Left lung (tissue), 4 donors: ENCODE measurements at regions not wholly inside any gene's neighbourhood (a gene's known extent, or its start where the extent isn't known, plus 50 kb on each side); places are given as distances from the start of the nearest gene placed in this dataset.

Source experiments
- ATAC-seq: fragments of 200-7000 bp; cut with Tn5 transposase; one replicate; pipeline ENCODE4 v1.9.1; 2020; ENCODE audit warnings: moderate library complexity
- DNase-seq, 4 donors: peaks; one replicate each; pipeline ENCODE4 v3.0.0-alpha.2; 2013 to 2020
- H3K27ac ChIP-seq, 2 donors: fragments of 200-600 bp; sonication (generic) in 1 of 2; one replicate each; pipeline versions ENCODE4 v1.5.0 to v1.8.0; 2020 to 2021
- H3K27me3 ChIP-seq, 2 donors: fragments of 200-600 bp; sonication (generic) in 1 of 2; one replicate each; pipeline versions ENCODE4 v1.5.0 to v1.8.0; 2020 to 2021
- H3K36me3 ChIP-seq, 2 donors: fragments of 200-600 bp; sonication (generic) in 1 of 2; one replicate each; pipeline versions ENCODE4 v1.5.0 to v1.8.0; 2020 to 2021
- H3K4me1 ChIP-seq, 2 donors: fragments of 200-600 bp; one replicate each; pipeline ENCODE4 v1.8.0; 2021
- H3K4me3 ChIP-seq, 2 donors: fragments of 200-600 bp; sonication (generic) in 1 of 2; one replicate each; pipeline versions ENCODE4 v1.5.0 to v1.8.0; 2020 to 2021; ENCODE audit warnings: mild to moderate bottlenecking in 1 of 2
- H3K9me3 ChIP-seq, 2 donors: fragments of 200-600 bp; sonication (generic) in 1 of 2; one replicate each; pipeline versions ENCODE4 v1.5.0 to v1.8.0; 2020 to 2021
- CTCF ChIP-seq, 2 donors: fragments of 200-600 bp; sonication (generic) in 1 of 2; IDR thresholded peaks; one replicate each; pipeline versions ENCODE4 v1.5.0 to v1.8.0; 2021; ENCODE audit warnings: antibody characterized with exemption in 2 of 2
- intact Hi-C, 2 donors: fragments of 100-400 bp; cut with DNase I; formaldehyde crosslinking; loops; one replicate each; pipeline versions ENCODE4 v1.11.2 to v1.14.2; 2022
- donor health status: DM: no; HTN: yes; CAD: no.
- donor health status: DM: no; HTN: no; CAD: no.

DNA sequence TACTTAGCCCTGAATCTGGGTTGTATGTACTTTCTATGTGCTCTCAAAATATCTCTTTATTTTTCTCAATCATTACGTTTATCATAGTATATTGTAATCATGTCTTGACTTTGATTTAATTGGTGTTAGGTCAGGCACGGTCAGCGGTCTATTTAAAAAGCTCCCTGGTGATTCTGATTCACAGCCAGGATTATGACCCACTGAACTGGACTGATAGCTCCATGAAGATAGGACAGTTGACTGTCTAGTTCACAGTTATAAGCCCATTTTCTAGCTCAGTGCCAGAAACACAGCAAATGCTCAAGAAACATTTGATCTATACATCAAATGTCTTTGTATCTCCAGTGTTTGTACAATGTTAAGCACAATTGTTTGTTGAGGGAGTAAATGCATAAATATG lies 111.5 kb upstream of the CCN2 start:
- Histone ChIP-seq H3K36me3 (no peaks in the 10 kb centered on the region), H3K9me3 (no peaks in the 10 kb centered on the region), H3K27ac (no peak overlapping the region), H3K4me3 (no peak overlapping the region), H3K27me3 (no peaks in the 10 kb centered on the region), H3K4me1 (no peaks in the 10 kb centered on the region)
- DNase-seq (no peak), ATAC-seq (no peak)
- intact Hi-C loops, result no loop called here
- no peak for TF ChIP-seq CTCF (IDR thresholded peaks at IDR 0.05)

DNA sequence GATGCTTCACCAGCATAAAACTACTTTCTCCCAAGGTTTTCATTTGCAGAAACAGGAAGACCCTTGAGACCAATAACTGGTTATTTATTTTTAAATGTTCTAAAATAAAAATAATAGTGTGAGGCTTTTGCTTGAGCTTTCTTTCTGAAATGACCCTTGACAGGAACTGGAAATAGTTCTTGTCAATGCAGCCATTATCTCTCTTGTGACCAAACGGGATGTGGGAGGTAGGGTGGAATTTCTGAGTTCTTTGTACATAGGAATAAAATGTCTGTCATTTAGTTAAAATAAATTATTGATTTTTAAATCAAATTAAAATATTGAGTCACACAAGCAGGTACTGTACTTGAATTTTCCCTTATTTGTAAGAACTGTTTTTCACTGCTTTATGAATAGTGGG lies 110.2 kb upstream of the CCN2 start:
- Histone ChIP-seq H3K9me3 (no peaks in the 10 kb centered on the region), H3K4me3 (no peak overlapping the region), H3K4me1 (no peaks in the 10 kb centered on the region), H3K27me3 (no peaks in the 10 kb centered on the region), H3K27ac (no peak overlapping the region), H3K36me3 (no peaks in the 10 kb centered on the region)
- no peak for ATAC-seq
- no peak for TF ChIP-seq CTCF (IDR thresholded peaks at IDR 0.05)
- intact Hi-C loops, result no loop called here
- no peak for DNase-seq

DNA sequence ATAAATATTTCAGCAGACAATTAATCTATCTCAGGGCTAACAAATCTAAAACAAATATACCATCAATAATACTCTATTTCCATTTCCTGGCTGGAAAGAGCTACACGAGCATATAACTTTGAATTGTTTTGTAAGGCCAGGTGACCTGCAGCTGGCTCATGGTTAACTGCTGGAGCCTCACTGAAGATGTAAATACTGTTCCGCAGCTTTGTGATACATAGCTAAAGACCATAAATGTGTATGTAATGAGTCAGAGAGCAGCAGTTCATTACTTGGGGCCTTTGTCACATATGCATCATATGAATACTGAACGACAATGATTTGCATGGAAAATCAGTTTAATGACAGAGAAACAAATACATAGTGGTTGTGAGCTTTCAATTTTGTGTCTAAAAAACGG lies 109.4 kb upstream of the CCN2 start:
- no peaks in the 10 kb centered on the region for H3K36me3 ChIP-seq
- intact Hi-C loops, result no loop called here
- no peaks in the 10 kb centered on the region for H3K4me1 ChIP-seq
- no peak for TF ChIP-seq CTCF (IDR thresholded peaks at IDR 0.05)
- ATAC-seq, result no peak
- H3K4me3 ChIP-seq, result no peak overlapping the region
- no peaks in the 10 kb centered on the region for H3K9me3 ChIP-seq
- H3K27me3 ChIP-seq, result no peaks in the 10 kb centered on the region
- H3K27ac ChIP-seq, result no peak overlapping the region
- no peak for DNase-seq

DNA sequence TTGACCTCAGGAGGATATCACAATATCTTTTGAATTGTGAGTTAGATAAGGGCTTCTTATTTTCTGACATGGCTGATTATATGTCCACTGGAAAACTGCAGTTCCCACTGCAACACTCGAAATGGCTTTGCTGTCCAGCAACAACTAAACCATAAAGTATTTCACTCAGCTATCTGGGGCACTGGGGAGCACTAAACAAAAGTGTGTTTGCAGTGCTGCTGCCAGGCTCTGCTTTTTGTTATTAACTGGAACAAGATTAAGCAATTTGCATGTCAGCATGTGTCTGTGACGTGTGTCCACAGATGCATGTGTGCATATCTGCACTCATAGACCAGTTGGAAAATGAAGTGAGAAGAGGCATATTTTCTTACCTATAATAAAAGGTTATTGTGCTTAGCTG lies 107.8 kb upstream of the CCN2 start:
- Histone ChIP-seq H3K36me3 (no peaks in the 10 kb centered on the region), H3K27me3 (no peaks in the 10 kb centered on the region), H3K4me1 (no peaks in the 10 kb centered on the region), H3K4me3 (no peak overlapping the region), H3K9me3 (no peaks in the 10 kb centered on the region), H3K27ac (no peak overlapping the region)
- intact Hi-C loops, result no loop called here
- no peak for TF ChIP-seq CTCF (IDR thresholded peaks at IDR 0.05)
- ATAC-seq, result no peak
- no peak for DNase-seq

DNA sequence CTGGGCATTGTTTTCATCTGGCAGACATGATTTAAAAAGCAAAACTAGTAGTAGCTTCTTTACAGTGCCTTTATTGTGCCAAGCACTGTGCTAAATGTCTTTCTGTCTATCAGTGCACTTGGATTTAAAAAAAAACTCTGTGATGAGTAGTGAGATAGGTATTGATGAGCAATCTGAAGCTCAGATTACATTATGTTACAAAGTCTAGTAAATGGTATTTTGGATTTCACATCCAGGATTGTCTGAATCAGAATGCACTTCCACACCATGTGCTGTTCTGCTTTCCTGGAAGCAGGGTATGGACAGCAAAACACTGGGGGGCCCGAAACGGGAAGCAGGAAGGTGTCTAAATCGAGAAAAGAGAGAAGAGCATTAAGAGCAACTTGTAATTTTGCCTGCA lies 103.4 kb upstream of the CCN2 start:
- Histone ChIP-seq H3K4me1 (no peaks in the 10 kb centered on the region), H3K27me3 (no peaks in the 10 kb centered on the region), H3K9me3 (no peaks in the 10 kb centered on the region), H3K27ac (no peak overlapping the region), H3K4me3 (no peak overlapping the region), H3K36me3 (no peaks in the 10 kb centered on the region)
- no peak for DNase-seq
- ATAC-seq, result no peak
- intact Hi-C loops, result no loop called here
- no peak for TF ChIP-seq CTCF (IDR thresholded peaks at IDR 0.05)
